Endodermal cell (in vitro differentiated cells): ENCODE measurements at regions not wholly inside any gene's neighbourhood (a gene's known extent, or its start where the extent isn't known, plus 50 kb on each side); places are given as distances from the start of the nearest gene placed in this dataset.

Source experiments
- DNase-seq: peaks from one replicate; pipeline ENCODE4 v3.0.0-alpha.2; 2017
- H3K27ac ChIP-seq: 2 replicates; pipeline ENCODE4 v1.5.1; 2013; ENCODE audit warnings: mild to moderate bottlenecking, low read depth, low read length, moderate library complexity
- H3K27me3 ChIP-seq: 2 replicates; pipeline ENCODE4 v1.6.1; 2013; ENCODE audit warnings: mild to moderate bottlenecking, low read length, moderate library complexity; ENCODE audit not compliant: insufficient read depth, control insufficient read depth, poor library complexity, severe bottlenecking
- H3K36me3 ChIP-seq: 2 replicates; pipeline ENCODE4 v1.7.0; 2013; ENCODE audit warnings: mild to moderate bottlenecking, low read length, moderate library complexity; ENCODE audit not compliant: control insufficient read depth, insufficient read depth
- H3K4me1 ChIP-seq: one replicate; pipeline ENCODE4 v1.7.0; 2013; ENCODE audit warnings: low read length; ENCODE audit not compliant: control insufficient read depth, insufficient read depth
- H3K4me3 ChIP-seq: 2 replicates; pipeline ENCODE4 v1.5.1; 2013; ENCODE audit warnings: mild to moderate bottlenecking, low read length, moderate library complexity
- H3K9ac ChIP-seq: 2 replicates; pipeline ENCODE4 v1.6.1; 2013; ENCODE audit warnings: mild to moderate bottlenecking, low read length, moderate library complexity; ENCODE audit not compliant: poor library complexity, severe bottlenecking; ENCODE audit errors: extremely low read depth
- H3K9me3 ChIP-seq: 2 replicates; pipeline ENCODE4 v1.6.1; 2013; ENCODE audit warnings: mild to moderate bottlenecking, low read length, moderate library complexity; ENCODE audit not compliant: control insufficient read depth
- H3K27ac Mint-ChIP-seq: 2 replicates; pipeline ENCODE4 v1.8.0; 2020; ENCODE audit warnings: mixed read lengths
- H3K27me3 Mint-ChIP-seq: 2 replicates; pipeline ENCODE4 v1.8.0; 2021; ENCODE audit warnings: mild to moderate bottlenecking, mixed read lengths; ENCODE audit not compliant: insufficient read depth
- H3K36me3 Mint-ChIP-seq: 2 replicates; pipeline ENCODE4 v1.8.0; 2020; ENCODE audit warnings: low read depth, mixed read lengths
- H3K4me1 Mint-ChIP-seq: 2 replicates; pipeline ENCODE4 v1.8.0; 2020; ENCODE audit warnings: mixed read lengths
- H3K4me3 Mint-ChIP-seq: 2 replicates; pipeline ENCODE4 v1.8.0; 2020; ENCODE audit warnings: mild to moderate bottlenecking, moderate library complexity, mixed read lengths
- H3K9me3 Mint-ChIP-seq: 2 replicates; pipeline ENCODE4 v1.8.0; 2020; ENCODE audit warnings: mild to moderate bottlenecking, mixed read lengths
- WGBS, 2 experiments: methylation state at CpG; one replicate each; pipeline versions ENCODE4 v1.1.5 to v1.1.7; 2013; ENCODE audit warnings: missing lambda C conversion rate in 2 of 2, mixed read lengths in 1 of 2; ENCODE audit not compliant: insufficient coverage in 1 of 2, insufficient read length in 1 of 2; 5-methylcytosine and 5-hydroxymethylcytosine counted together
- TF ChIP-seq, protein P1 (sequence below): fragments of 200-600 bp; sonication (generic); conservative IDR thresholded peaks from 2 replicates; pipeline ENCODE4 v1.5.0; 2021; ENCODE audit warnings: antibody characterized with exemption, mild to moderate bottlenecking

DNA sequence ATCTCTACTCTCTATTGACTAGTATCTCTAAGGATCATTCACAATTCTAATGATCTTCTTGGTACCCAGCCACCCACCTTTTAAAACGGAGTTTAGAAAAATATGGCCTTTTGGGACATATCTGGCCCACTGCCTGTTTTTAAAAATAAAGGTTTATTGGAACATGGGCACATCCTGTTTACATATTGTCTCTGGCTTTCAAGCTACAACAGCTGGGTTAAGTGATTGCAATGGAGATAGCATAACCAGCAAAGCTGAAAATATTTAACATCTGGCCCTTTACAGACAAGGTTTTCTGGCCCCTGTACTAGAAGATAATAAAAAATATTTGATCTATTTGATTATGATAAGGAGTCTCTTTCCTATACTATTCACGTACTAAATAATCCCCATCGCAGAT is 232.4 kb upstream of the RHOBTB1 start:
- Mint-ChIP-seq H3K9me3 (no peaks in the 10 kb centered on the region), H3K4me3 (no peak overlapping the region), H3K27ac (no peak overlapping the region), H3K4me1 (peaks cover 25% of the 10 kb centered on the region), H3K27me3 (peaks cover 7% of the 10 kb centered on the region), H3K36me3 (no peaks in the 10 kb centered on the region)
- H3K4me3 ChIP-seq: no peak overlapping the region
- TF ChIP-seq, protein P1, sequence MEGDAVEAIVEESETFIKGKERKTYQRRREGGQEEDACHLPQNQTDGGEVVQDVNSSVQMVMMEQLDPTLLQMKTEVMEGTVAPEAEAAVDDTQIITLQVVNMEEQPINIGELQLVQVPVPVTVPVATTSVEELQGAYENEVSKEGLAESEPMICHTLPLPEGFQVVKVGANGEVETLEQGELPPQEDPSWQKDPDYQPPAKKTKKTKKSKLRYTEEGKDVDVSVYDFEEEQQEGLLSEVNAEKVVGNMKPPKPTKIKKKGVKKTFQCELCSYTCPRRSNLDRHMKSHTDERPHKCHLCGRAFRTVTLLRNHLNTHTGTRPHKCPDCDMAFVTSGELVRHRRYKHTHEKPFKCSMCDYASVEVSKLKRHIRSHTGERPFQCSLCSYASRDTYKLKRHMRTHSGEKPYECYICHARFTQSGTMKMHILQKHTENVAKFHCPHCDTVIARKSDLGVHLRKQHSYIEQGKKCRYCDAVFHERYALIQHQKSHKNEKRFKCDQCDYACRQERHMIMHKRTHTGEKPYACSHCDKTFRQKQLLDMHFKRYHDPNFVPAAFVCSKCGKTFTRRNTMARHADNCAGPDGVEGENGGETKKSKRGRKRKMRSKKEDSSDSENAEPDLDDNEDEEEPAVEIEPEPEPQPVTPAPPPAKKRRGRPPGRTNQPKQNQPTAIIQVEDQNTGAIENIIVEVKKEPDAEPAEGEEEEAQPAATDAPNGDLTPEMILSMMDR: no peak
- H3K36me3 ChIP-seq: no peaks in the 10 kb centered on the region
- H3K9me3 ChIP-seq: no peaks in the 10 kb centered on the region
- no peak overlapping the region for H3K27ac ChIP-seq
- H3K9ac ChIP-seq: no peak overlapping the region
- 89% methylated on average over 3 of the region's 3 CpGs; no CpG with 5 or more reads in 1 of the 2 experiments for WGBS, 2 experiments
- H3K27me3 ChIP-seq: peaks cover 8% of the 10 kb centered on the region
- H3K4me1 ChIP-seq: peaks cover 4% of the 10 kb centered on the region
- no peak for DNase-seq

DNA sequence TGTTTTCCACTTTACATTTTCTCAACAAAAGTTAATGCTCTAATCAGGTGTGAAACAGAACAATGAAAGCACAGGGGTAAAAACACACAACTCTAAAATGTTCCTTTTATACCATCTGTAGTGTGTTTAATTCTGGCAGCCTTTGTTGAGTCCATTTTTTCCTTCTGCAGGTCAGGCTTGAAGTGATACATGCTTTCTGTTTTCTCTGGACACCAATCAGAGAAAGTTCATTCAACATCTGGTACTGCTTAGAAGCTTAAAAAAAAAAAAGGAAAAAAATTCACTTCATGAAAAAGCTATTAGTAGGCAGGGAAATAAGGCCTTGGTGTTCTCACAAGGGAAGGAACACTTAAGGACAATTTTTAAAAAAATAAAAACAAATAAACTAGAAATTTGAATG is 231.3 kb upstream of the RHOBTB1 start:
- TF ChIP-seq, protein P1: no peak
- H3K4me1 Mint-ChIP-seq: peaks cover 25% of the 10 kb centered on the region
- Histone ChIP-seq H3K4me1 (peaks cover 4% of the 10 kb centered on the region), H3K36me3 (no peaks in the 10 kb centered on the region), H3K9me3 (no peaks in the 10 kb centered on the region), H3K27me3 (no peaks in the 10 kb centered on the region), H3K9ac (no peak overlapping the region), H3K27ac (no peak overlapping the region), H3K4me3 (no peak overlapping the region)
- no peaks in the 10 kb centered on the region for H3K36me3 Mint-ChIP-seq
- H3K4me3 Mint-ChIP-seq: no peak overlapping the region
- no peaks in the 10 kb centered on the region for H3K9me3 Mint-ChIP-seq
- H3K27me3 Mint-ChIP-seq: peaks cover 4% of the 10 kb centered on the region
- no peak for DNase-seq
- H3K27ac Mint-ChIP-seq: no peak overlapping the region

DNA sequence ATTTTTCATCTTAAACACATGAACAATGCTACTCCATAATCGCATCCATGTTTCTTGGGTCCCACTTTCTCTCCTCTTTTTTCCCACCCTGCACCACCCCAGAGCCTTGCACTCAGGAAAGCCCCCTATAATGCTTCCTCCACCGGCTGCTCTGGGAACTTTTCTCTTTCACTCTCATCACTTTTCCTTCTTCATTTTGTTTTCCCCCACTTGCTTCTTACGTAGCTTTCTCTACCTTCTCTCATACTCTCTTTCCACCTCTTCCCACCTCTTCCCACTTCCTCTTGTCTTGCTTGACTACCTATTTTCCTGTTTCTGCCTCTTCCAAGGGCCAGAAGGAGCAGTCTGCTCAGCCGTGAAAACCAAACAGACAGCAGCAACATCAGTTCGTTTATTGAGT is 229.5 kb upstream of the RHOBTB1 start:
- no peak for DNase-seq

More for the DNA sequence above, 229.5 kb upstream of the RHOBTB1 start:
- no peak overlapping the region for H3K4me3 Mint-ChIP-seq
- TF ChIP-seq, protein P1: no peak
- Histone ChIP-seq H3K9ac (no peak overlapping the region), H3K9me3 (peaks cover 4% of the 10 kb centered on the region), H3K36me3 (no peaks in the 10 kb centered on the region), H3K4me1 (peaks cover 4% of the 10 kb centered on the region), H3K4me3 (no peak overlapping the region), H3K27ac (no peak overlapping the region), H3K27me3 (no peaks in the 10 kb centered on the region)
- H3K9me3 Mint-ChIP-seq: no peaks in the 10 kb centered on the region
- H3K4me1 Mint-ChIP-seq: peaks cover 17% of the 10 kb centered on the region
- WGBS, 2 experiments: 91 to 95% methylated on average over 3 to 5 of the region's 5 CpGs
- no peak overlapping the region for H3K27ac Mint-ChIP-seq
- peaks cover 2% of the 10 kb centered on the region for H3K36me3 Mint-ChIP-seq
- peaks cover 4% of the 10 kb centered on the region for H3K27me3 Mint-ChIP-seq
